ENCODE measurements at regions not wholly inside any gene's neighbourhood (a gene's known extent, or its start where the extent isn't known, plus 50 kb on each side); places are given as distances from the start of the nearest gene placed in this dataset.
"Not testable (repeated sequence)": the region's sequence is repeated elsewhere in the genome, so short reads cannot be mapped to it uniquely, and the experiment has no call there.

GRCh38 chr10:9153057-9153456, 1098.6 kb downstream of the GATA3 start:
- H3K27me3 ChIP-seq (replicated peaks in 1 of 2; ENCODE audit: control insufficient read depth in 2 of 2, extremely low read depth in 1 of 2, insufficient read depth in 2 of 2, low read length in 1 of 2); H3K36me3 Mint-ChIP-seq; H3K9me3 Mint-ChIP-seq; H3K4me3 ChIP-seq (ENCODE audit: control insufficient read depth in 1 of 2, extremely low read depth in 1 of 2, low read length in 1 of 2); H3K4me1 Mint-ChIP-seq; POLR2A ChIA-PET; H3K36me3 ChIP-seq (ENCODE audit: control insufficient read depth in 2 of 2, extremely low read depth in 1 of 2, insufficient read depth in 1 of 2, low read length in 1 of 2); H3K4me1 ChIP-seq (ENCODE audit: control insufficient read depth in 1 of 2, extremely low read depth in 1 of 2, insufficient read depth in 2 of 2, low read length in 2 of 2); H3K27ac ChIP-seq (ENCODE audit: low read length); H3K4me3 Mint-ChIP-seq; H3K27me3 Mint-ChIP-seq; ATAC-seq (replicated peaks in 1 of 4); H3K9me3 ChIP-seq; DNase-seq; H3K27ac Mint-ChIP-seq: not testable (repeated sequence)
- WGBS (ENCODE audit: insufficient coverage), result no CpG with 5 or more reads among the region's 1 CpG
- CTCF ChIA-PET, result interaction anchor here in 1 of 2 donors (0.6 kb wide), 1 partner anchor 19 kb away, joined by 3 read pairs; no protein-coding TSS in a partner anchor

GRCh38 chr10:9157656-9158055, 1103.2 kb downstream of the GATA3 start:
- ChIA-PET CTCF (no interaction called here), POLR2A (no interaction called here)
- Histone ChIP-seq H3K27me3 (replicated peaks in 1 of 2; ENCODE audit: control insufficient read depth in 2 of 2, extremely low read depth in 1 of 2, insufficient read depth in 2 of 2, low read length in 1 of 2) (peaks cover 0 to 3% of the 10 kb centered on the region in 2 experiments), H3K9me3 (no peaks in the 10 kb centered on the region), H3K27ac (ENCODE audit: low read length) (no peak overlapping the region), H3K4me3 (ENCODE audit: control insufficient read depth in 1 of 2, extremely low read depth in 1 of 2, low read length in 1 of 2) (no peak overlapping the region), H3K4me1 (ENCODE audit: control insufficient read depth in 1 of 2, extremely low read depth in 1 of 2, insufficient read depth in 2 of 2, low read length in 2 of 2) (no peaks in the 10 kb centered on the region), H3K36me3 (ENCODE audit: control insufficient read depth in 2 of 2, extremely low read depth in 1 of 2, insufficient read depth in 1 of 2, low read length in 1 of 2) (no peaks in the 10 kb centered on the region)
- DNase-seq, result no peak
- Mint-ChIP-seq H3K4me3 (no peak overlapping the region), H3K4me1 (no peaks in the 10 kb centered on the region), H3K27ac (no peak overlapping the region), H3K36me3 (peaks cover 4% of the 10 kb centered on the region), H3K9me3 (peaks cover 0 to 8% (median 3%) of the 10 kb centered on the region in 3 donors), H3K27me3 (no peaks in the 10 kb centered on the region)
- no peak for ATAC-seq (replicated peaks in 1 of 4)
- WGBS (ENCODE audit: insufficient coverage), result no CpG with 5 or more reads among the region's 3 CpGs

DNA sequence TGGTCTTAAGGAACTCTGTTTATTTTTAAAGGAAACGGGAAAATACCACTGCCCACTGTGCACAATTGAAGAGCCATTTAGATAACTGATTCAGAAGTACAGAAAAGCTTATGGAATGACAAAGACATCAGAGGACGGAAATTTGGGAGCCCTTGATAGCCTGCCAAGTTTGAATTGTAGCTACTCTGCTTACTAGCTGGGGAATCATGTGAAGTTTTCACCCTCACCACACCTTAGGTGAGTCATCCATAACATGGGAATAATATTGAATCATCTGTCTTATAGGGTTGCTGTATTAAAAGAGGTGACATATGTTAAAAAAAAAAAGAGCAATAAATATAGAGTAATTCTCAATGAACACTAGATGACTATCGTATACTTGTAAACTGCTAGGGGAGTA, 1104.2 kb downstream of the GATA3 start:
- H3K36me3 Mint-ChIP-seq, result peaks cover 4% of the 10 kb centered on the region
- no peaks in the 10 kb centered on the region for H3K27me3 Mint-ChIP-seq
- Histone ChIP-seq H3K36me3 (ENCODE audit: control insufficient read depth in 2 of 2, extremely low read depth in 1 of 2, insufficient read depth in 1 of 2, low read length in 1 of 2) (no peaks in the 10 kb centered on the region), H3K4me3 (ENCODE audit: control insufficient read depth in 1 of 2, extremely low read depth in 1 of 2, low read length in 1 of 2) (no peak overlapping the region), H3K27me3 (replicated peaks in 1 of 2; ENCODE audit: control insufficient read depth in 2 of 2, extremely low read depth in 1 of 2, insufficient read depth in 2 of 2, low read length in 1 of 2) (peaks cover 0 to 3% of the 10 kb centered on the region in 2 experiments), H3K27ac (ENCODE audit: low read length) (no peak overlapping the region), H3K9me3 (no peaks in the 10 kb centered on the region), H3K4me1 (ENCODE audit: control insufficient read depth in 1 of 2, extremely low read depth in 1 of 2, insufficient read depth in 2 of 2, low read length in 2 of 2) (no peaks in the 10 kb centered on the region)
- peaks cover 3 to 8% (median 4%) of the 10 kb centered on the region in 3 donors for H3K9me3 Mint-ChIP-seq
- DNase-seq (no peak), ATAC-seq (replicated peaks in 1 of 4) (no peak)
- no CpG with 5 or more reads among the region's 3 CpGs for WGBS (ENCODE audit: insufficient coverage)
- H3K4me3 Mint-ChIP-seq, result no peak overlapping the region
- ChIA-PET CTCF (no interaction called here), POLR2A (interaction anchor here in 1 of 2 donors (0.6 kb wide), 1 partner anchor 58 kb away, joined by 14 read pairs; no protein-coding TSS in a partner anchor)
- peaks cover 3 to 7% (median 6%) of the 10 kb centered on the region in 3 donors for H3K4me1 Mint-ChIP-seq
- no peak overlapping the region for H3K27ac Mint-ChIP-seq

- DNase-seq, result no peak
- Mint-ChIP-seq H3K9me3 (peaks cover 3 to 8% (median 7%) of the 10 kb centered on the region in 3 donors), H3K36me3 (peaks cover 4% of the 10 kb centered on the region), H3K27ac (no peak overlapping the region), H3K4me1 (peaks cover 7 to 13% (median 9%) of the 10 kb centered on the region in 3 donors), H3K27me3 (no peaks in the 10 kb centered on the region), H3K4me3 (no peak overlapping the region)
- Histone ChIP-seq H3K27me3 (replicated peaks in 1 of 2; ENCODE audit: control insufficient read depth in 2 of 2, extremely low read depth in 1 of 2, insufficient read depth in 2 of 2, low read length in 1 of 2) (peaks cover 0 to 3% of the 10 kb centered on the region in 2 experiments), H3K4me3 (ENCODE audit: control insufficient read depth in 1 of 2, extremely low read depth in 1 of 2, low read length in 1 of 2) (no peak overlapping the region), H3K27ac (ENCODE audit: low read length) (no peak overlapping the region), H3K9me3 (peaks cover 2% of the 10 kb centered on the region), H3K4me1 (ENCODE audit: control insufficient read depth in 1 of 2, extremely low read depth in 1 of 2, insufficient read depth in 2 of 2, low read length in 2 of 2) (no peaks in the 10 kb centered on the region), H3K36me3 (ENCODE audit: control insufficient read depth in 2 of 2, extremely low read depth in 1 of 2, insufficient read depth in 1 of 2, low read length in 1 of 2) (no peaks in the 10 kb centered on the region)
- ChIA-PET POLR2A (no interaction called here), CTCF (no interaction called here)
- ATAC-seq (replicated peaks in 1 of 4), result no peak
- WGBS (ENCODE audit: insufficient coverage), result 83% methylated on average over 1 of the region's 2 CpGs
These were observed 1105.8 kb downstream of the GATA3 start for GRCh38 chr10:9160275-9160674.

GRCh38 chr10:9163699-9164098, 1109.2 kb downstream of the GATA3 start:
- Histone ChIP-seq H3K4me1 (ENCODE audit: control insufficient read depth in 1 of 2, extremely low read depth in 1 of 2, insufficient read depth in 2 of 2, low read length in 2 of 2) (peaks cover 0 to 4% of the 10 kb centered on the region in 2 experiments), H3K36me3 (ENCODE audit: control insufficient read depth in 2 of 2, extremely low read depth in 1 of 2, insufficient read depth in 1 of 2, low read length in 1 of 2) (no peaks in the 10 kb centered on the region), H3K27me3 (replicated peaks in 1 of 2; ENCODE audit: control insufficient read depth in 2 of 2, extremely low read depth in 1 of 2, insufficient read depth in 2 of 2, low read length in 1 of 2) (peaks cover 0 to 3% of the 10 kb centered on the region in 2 experiments), H3K9me3 (peaks cover 2% of the 10 kb centered on the region), H3K27ac (ENCODE audit: low read length) (no peak overlapping the region), H3K4me3 (ENCODE audit: control insufficient read depth in 1 of 2, extremely low read depth in 1 of 2, low read length in 1 of 2) (no peak overlapping the region)
- 89% methylated on average over 1 of the region's 2 CpGs for WGBS (ENCODE audit: insufficient coverage)
- Mint-ChIP-seq H3K36me3 (peaks cover 4% of the 10 kb centered on the region), H3K9me3 (peaks cover 3 to 8% (median 7%) of the 10 kb centered on the region in 3 donors), H3K4me3 (no peak overlapping the region), H3K27ac (no peak overlapping the region), H3K27me3 (no peaks in the 10 kb centered on the region), H3K4me1 (peaks cover 16 to 26% (median 22%) of the 10 kb centered on the region in 3 donors)
- ChIA-PET POLR2A (no interaction called here), CTCF (no interaction called here)
- ATAC-seq (replicated peaks in 1 of 4), result no peak
- no peak for DNase-seq

GRCh38 chr10:9166770-9167169, 1112.3 kb downstream of the GATA3 start:
- Mint-ChIP-seq H3K9me3 (peaks cover 0 to 7% (median 0%) of the 10 kb centered on the region in 3 donors), H3K4me3 (no peak overlapping the region), H3K27ac (no peak overlapping the region), H3K36me3 (no peaks in the 10 kb centered on the region), H3K4me1 (peaks cover 16 to 26% (median 22%) of the 10 kb centered on the region in 3 donors), H3K27me3 (peaks cover 0 to under 1% of the 10 kb centered on the region in 2 donors)
- Histone ChIP-seq H3K36me3 (ENCODE audit: control insufficient read depth in 2 of 2, extremely low read depth in 1 of 2, insufficient read depth in 1 of 2, low read length in 1 of 2) (no peaks in the 10 kb centered on the region), H3K27me3 (replicated peaks in 1 of 2; ENCODE audit: control insufficient read depth in 2 of 2, extremely low read depth in 1 of 2, insufficient read depth in 2 of 2, low read length in 1 of 2) (no peaks in the 10 kb centered on the region), H3K4me3 (ENCODE audit: control insufficient read depth in 1 of 2, extremely low read depth in 1 of 2, low read length in 1 of 2) (no peak overlapping the region), H3K4me1 (ENCODE audit: control insufficient read depth in 1 of 2, extremely low read depth in 1 of 2, insufficient read depth in 2 of 2, low read length in 2 of 2) (peaks cover 0 to 4% of the 10 kb centered on the region in 2 experiments), H3K27ac (ENCODE audit: low read length) (no peak overlapping the region), H3K9me3 (peaks cover 2% of the 10 kb centered on the region)
- ChIA-PET CTCF (no interaction called here), POLR2A (interaction anchor here in 1 of 2 donors (0.6 kb wide), 1 partner anchor 11 kb away, joined by 3 read pairs; no protein-coding TSS in a partner anchor)
- WGBS (ENCODE audit: insufficient coverage), result no CpG with 5 or more reads among the region's 4 CpGs
- no peak for ATAC-seq (replicated peaks in 1 of 4)
- DNase-seq, result no peak

DNA sequence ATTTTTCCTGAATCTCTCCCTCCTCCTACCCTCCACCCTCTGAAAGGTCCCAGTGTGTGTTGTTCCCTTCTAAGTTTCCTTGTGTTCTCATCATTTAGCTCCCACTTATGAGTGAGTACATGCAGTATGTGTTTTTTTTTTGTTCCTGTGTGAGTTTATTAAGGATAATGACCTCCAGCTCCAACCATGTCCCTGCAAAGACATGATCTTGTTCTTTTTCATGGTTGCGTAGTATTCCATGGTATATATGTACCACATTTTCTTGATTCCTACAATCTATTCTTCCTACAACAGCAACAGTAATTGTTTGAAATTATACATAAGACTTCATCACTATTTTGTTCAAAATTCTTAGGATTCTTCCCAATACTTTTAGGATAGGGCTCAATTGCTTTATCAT, 1117.8 kb downstream of the GATA3 start:
- Mint-ChIP-seq H3K9me3 (peaks cover 0 to 3% (median 2%) of the 10 kb centered on the region in 3 donors), H3K36me3 (no peaks in the 10 kb centered on the region), H3K4me3 (no peak overlapping the region), H3K27me3 (peaks cover 5 to 8% of the 10 kb centered on the region in 2 donors), H3K27ac (no peak overlapping the region), H3K4me1 (peaks cover 10 to 13% (median 12%) of the 10 kb centered on the region in 3 donors)
- ATAC-seq (replicated peaks in 1 of 4), result no peak
- no CpG with 5 or more reads among the region's 1 CpG for WGBS (ENCODE audit: insufficient coverage)
- H3K4me3 ChIP-seq (ENCODE audit: control insufficient read depth in 1 of 2, extremely low read depth in 1 of 2, low read length in 1 of 2), result no peak overlapping the region
- no peak for DNase-seq
- ChIA-PET POLR2A (no interaction called here), CTCF (interaction anchor here in 1 of 2 donors (0.7 kb wide), 1 partner anchor 20 kb away, joined by 3 read pairs; no protein-coding TSS in a partner anchor)
- H3K4me1 ChIP-seq (ENCODE audit: control insufficient read depth in 1 of 2, extremely low read depth in 1 of 2, insufficient read depth in 2 of 2, low read length in 2 of 2), result peaks cover 0 to 4% of the 10 kb centered on the region in 2 experiments
- H3K36me3 ChIP-seq (ENCODE audit: control insufficient read depth in 2 of 2, extremely low read depth in 1 of 2, insufficient read depth in 1 of 2, low read length in 1 of 2), result no peaks in the 10 kb centered on the region
- no peaks in the 10 kb centered on the region for H3K9me3 ChIP-seq
- no peaks in the 10 kb centered on the region for H3K27me3 ChIP-seq (replicated peaks in 1 of 2; ENCODE audit: control insufficient read depth in 2 of 2, extremely low read depth in 1 of 2, insufficient read depth in 2 of 2, low read length in 1 of 2)
- H3K27ac ChIP-seq (ENCODE audit: low read length), result no peak overlapping the region
